ENCODE measurements at regions not wholly inside any gene's neighbourhood (a gene's known extent, or its start where the extent isn't known, plus 50 kb on each side); places are given as distances from the start of the nearest gene placed in this dataset.

DNA sequence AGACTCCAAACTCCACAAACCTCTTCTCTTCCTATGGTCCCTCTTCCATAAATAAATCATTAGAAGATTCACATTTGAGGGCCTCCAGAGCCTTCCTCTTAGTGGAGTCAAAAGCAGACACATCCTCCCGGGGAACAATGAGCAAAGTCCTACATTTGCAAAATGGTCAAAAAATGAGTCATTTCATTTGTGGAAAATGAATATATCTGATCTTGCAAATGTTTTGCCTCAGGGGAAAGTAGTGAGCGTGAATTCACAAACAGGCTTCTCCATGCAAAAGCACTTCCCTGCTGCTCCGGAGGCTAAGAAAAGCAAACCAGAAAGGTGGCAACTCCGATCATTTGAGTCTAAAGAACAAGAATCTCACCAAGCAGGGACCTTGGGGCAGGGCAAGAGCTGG is 86.7 kb upstream of the IQSEC1 start:
- TF ChIP-seq, protein P1, sequence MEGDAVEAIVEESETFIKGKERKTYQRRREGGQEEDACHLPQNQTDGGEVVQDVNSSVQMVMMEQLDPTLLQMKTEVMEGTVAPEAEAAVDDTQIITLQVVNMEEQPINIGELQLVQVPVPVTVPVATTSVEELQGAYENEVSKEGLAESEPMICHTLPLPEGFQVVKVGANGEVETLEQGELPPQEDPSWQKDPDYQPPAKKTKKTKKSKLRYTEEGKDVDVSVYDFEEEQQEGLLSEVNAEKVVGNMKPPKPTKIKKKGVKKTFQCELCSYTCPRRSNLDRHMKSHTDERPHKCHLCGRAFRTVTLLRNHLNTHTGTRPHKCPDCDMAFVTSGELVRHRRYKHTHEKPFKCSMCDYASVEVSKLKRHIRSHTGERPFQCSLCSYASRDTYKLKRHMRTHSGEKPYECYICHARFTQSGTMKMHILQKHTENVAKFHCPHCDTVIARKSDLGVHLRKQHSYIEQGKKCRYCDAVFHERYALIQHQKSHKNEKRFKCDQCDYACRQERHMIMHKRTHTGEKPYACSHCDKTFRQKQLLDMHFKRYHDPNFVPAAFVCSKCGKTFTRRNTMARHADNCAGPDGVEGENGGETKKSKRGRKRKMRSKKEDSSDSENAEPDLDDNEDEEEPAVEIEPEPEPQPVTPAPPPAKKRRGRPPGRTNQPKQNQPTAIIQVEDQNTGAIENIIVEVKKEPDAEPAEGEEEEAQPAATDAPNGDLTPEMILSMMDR (IDR thresholded peaks at IDR 0.05; ENCODE audit: low read depth, low read length, poor library complexity, severe bottlenecking) = no peak
- no peak for TF ChIP-seq EZH2phosphoT487 (IDR thresholded peaks at IDR 0.05; ENCODE audit: borderline replicate concordance, low read length)
